ENCODE measurements at regions not wholly inside any gene's neighbourhood (a gene's known extent, or its start where the extent isn't known, plus 50 kb on each side); places are given as distances from the start of the nearest gene placed in this dataset.

GRCh38 chr1:193607787-193608186 is 421.4 kb upstream of the B3GALT2 start:
- WGBS (ENCODE audit: insufficient coverage) = 89% methylated on average over 2 of the region's 3 CpGs

GRCh38 chr1:193606035-193606434 is 419.6 kb upstream of the B3GALT2 start:
- no peaks in the 10 kb centered on the region for H3K4me1 Mint-ChIP-seq
- no peak overlapping the region for H3K4me3 Mint-ChIP-seq
- ATAC-seq = no peak
- no peaks in the 10 kb centered on the region for H3K36me3 Mint-ChIP-seq
- intact Hi-C loops (cut with micrococcal nuclease) = no loop called here
- no peaks in the 10 kb centered on the region for H3K36me3 ChIP-seq (ENCODE audit: control insufficient read depth, insufficient read depth, low read length)
- H3K27me3 Mint-ChIP-seq (ENCODE audit: low read depth in 2 of 2) = no peaks in the 10 kb centered on the region
- DNase-seq = no peak
- no peak overlapping the region for H3K27ac Mint-ChIP-seq
- WGBS (ENCODE audit: insufficient coverage) = 93% methylated on average over 5 of the region's 5 CpGs
- no peak for TF ChIP-seq CTCF (IDR thresholded peaks at IDR 0.05)
- H3K4me1 ChIP-seq (ENCODE audit: control insufficient read depth, insufficient read depth, low read length) = no peaks in the 10 kb centered on the region
- no peaks in the 10 kb centered on the region for H3K27me3 ChIP-seq (ENCODE audit: control insufficient read depth, insufficient read depth, low read length)
- H3K27ac ChIP-seq (ENCODE audit: low read length) = no peak overlapping the region
- H3K9me3 ChIP-seq (ENCODE audit: control insufficient read depth, insufficient read depth, low read length) = no peaks in the 10 kb centered on the region
- no peaks in the 10 kb centered on the region for H3K9me3 Mint-ChIP-seq
- no peak overlapping the region for H3K4me3 ChIP-seq (ENCODE audit: low read length)

More at GRCh38 chr1:193607787-193608186, 421.4 kb upstream of the B3GALT2 start:
- Histone ChIP-seq H3K4me1 (ENCODE audit: control insufficient read depth, insufficient read depth, low read length) (no peaks in the 10 kb centered on the region), H3K27me3 (ENCODE audit: control insufficient read depth, insufficient read depth, low read length) (no peaks in the 10 kb centered on the region), H3K27ac (ENCODE audit: low read length) (no peak overlapping the region), H3K36me3 (ENCODE audit: control insufficient read depth, insufficient read depth, low read length) (no peaks in the 10 kb centered on the region), H3K4me3 (ENCODE audit: low read length) (no peak overlapping the region), H3K9me3 (ENCODE audit: control insufficient read depth, insufficient read depth, low read length) (no peaks in the 10 kb centered on the region)
- no peaks in the 10 kb centered on the region for H3K9me3 Mint-ChIP-seq
- H3K27me3 Mint-ChIP-seq (ENCODE audit: low read depth in 2 of 2) = no peaks in the 10 kb centered on the region
- H3K27ac Mint-ChIP-seq = no peak overlapping the region
- intact Hi-C loops (cut with micrococcal nuclease) = no loop called here
- DNase-seq = no peak
- no peaks in the 10 kb centered on the region for H3K4me1 Mint-ChIP-seq
- ATAC-seq = no peak
- H3K36me3 Mint-ChIP-seq = no peaks in the 10 kb centered on the region
- H3K4me3 Mint-ChIP-seq = no peak overlapping the region
- TF ChIP-seq CTCF (IDR thresholded peaks at IDR 0.05) = no peak

- H3K36me3 ChIP-seq (ENCODE audit: control insufficient read depth, insufficient read depth, low read length) = no peaks in the 10 kb centered on the region
- Mint-ChIP-seq H3K9me3 (no peaks in the 10 kb centered on the region), H3K27ac (no peak overlapping the region), H3K4me3 (no peak overlapping the region), H3K27me3 (ENCODE audit: low read depth in 2 of 2) (no peaks in the 10 kb centered on the region), H3K36me3 (no peaks in the 10 kb centered on the region), H3K4me1 (no peaks in the 10 kb centered on the region)
- intact Hi-C loops (cut with micrococcal nuclease) = no loop called here
- no peak for ATAC-seq
- 100% methylated on average over 2 of the region's 2 CpGs for WGBS (ENCODE audit: insufficient coverage)
- no peak for DNase-seq
- no peak overlapping the region for H3K4me3 ChIP-seq (ENCODE audit: low read length)
- TF ChIP-seq CTCF (IDR thresholded peaks at IDR 0.05) = no peak
- H3K27ac ChIP-seq (ENCODE audit: low read length) = no peak overlapping the region
- H3K9me3 ChIP-seq (ENCODE audit: control insufficient read depth, insufficient read depth, low read length) = no peaks in the 10 kb centered on the region
- H3K27me3 ChIP-seq (ENCODE audit: control insufficient read depth, insufficient read depth, low read length) = no peaks in the 10 kb centered on the region
- no peaks in the 10 kb centered on the region for H3K4me1 ChIP-seq (ENCODE audit: control insufficient read depth, insufficient read depth, low read length)
These were observed 416.3 kb upstream of the B3GALT2 start for GRCh38 chr1:193602705-193603104.

- peak overlapping the region; percentile 16 to 45 for H3K27ac Mint-ChIP-seq
- DNase-seq (no peak), ATAC-seq (no peak)
- no peaks in the 10 kb centered on the region for H3K9me3 ChIP-seq (ENCODE audit: control insufficient read depth, insufficient read depth, low read length)
- peak overlapping the region; percentile 37 for H3K4me3 Mint-ChIP-seq
- H3K4me1 Mint-ChIP-seq = peaks cover 22 to 26% of the 10 kb centered on the region in 2 donors
- no peaks in the 10 kb centered on the region for H3K9me3 Mint-ChIP-seq
- H3K27me3 ChIP-seq (ENCODE audit: control insufficient read depth, insufficient read depth, low read length) = no peaks in the 10 kb centered on the region
- H3K27ac ChIP-seq (ENCODE audit: low read length) = peak overlapping the region; percentile 21
- peaks cover 0 to 4% of the 10 kb centered on the region in 2 donors for H3K27me3 Mint-ChIP-seq (ENCODE audit: low read depth in 2 of 2)
- H3K36me3 ChIP-seq (ENCODE audit: control insufficient read depth, insufficient read depth, low read length) = no peaks in the 10 kb centered on the region
- H3K4me3 ChIP-seq (ENCODE audit: low read length) = no peak overlapping the region
- no peaks in the 10 kb centered on the region for H3K4me1 ChIP-seq (ENCODE audit: control insufficient read depth, insufficient read depth, low read length)
- WGBS (ENCODE audit: insufficient coverage) = no CpG with 5 or more reads among the region's 3 CpGs
- no peaks in the 10 kb centered on the region for H3K36me3 Mint-ChIP-seq
- TF ChIP-seq CTCF (IDR thresholded peaks at IDR 0.05) = no peak
- intact Hi-C loops (cut with micrococcal nuclease) = loop anchor here (5.0 to 10.0 kb wide), 2 partner anchors 119 to 186 kb away; no protein-coding TSS in a partner anchor
These were observed 406.9 kb upstream of the B3GALT2 start for GRCh38 chr1:193593147-193593885.

Measured in natural killer cell (primary cell).